Stimulated activated CD4-positive, alpha-beta T cell treated with anti-CD3 and anti-CD28 coated beads, Interleukin-15, amount 100 ng/mL, for 48 hours (primary cell): ENCODE measurements at regions not wholly inside any gene's neighbourhood (a gene's known extent, or its start where the extent isn't known, plus 50 kb on each side); places are given as distances from the start of the nearest gene placed in this dataset.
"Not testable (repeated sequence)": the region's sequence is repeated elsewhere in the genome, so short reads cannot be mapped to it uniquely, and the experiment has no call there.

Experiments used
- DNase-seq, 2 donors: peaks; one replicate each; pipeline ENCODE4 v3.0.0-alpha.2; 2020; ENCODE audit warnings: low read depth in 2 of 2

DNA sequence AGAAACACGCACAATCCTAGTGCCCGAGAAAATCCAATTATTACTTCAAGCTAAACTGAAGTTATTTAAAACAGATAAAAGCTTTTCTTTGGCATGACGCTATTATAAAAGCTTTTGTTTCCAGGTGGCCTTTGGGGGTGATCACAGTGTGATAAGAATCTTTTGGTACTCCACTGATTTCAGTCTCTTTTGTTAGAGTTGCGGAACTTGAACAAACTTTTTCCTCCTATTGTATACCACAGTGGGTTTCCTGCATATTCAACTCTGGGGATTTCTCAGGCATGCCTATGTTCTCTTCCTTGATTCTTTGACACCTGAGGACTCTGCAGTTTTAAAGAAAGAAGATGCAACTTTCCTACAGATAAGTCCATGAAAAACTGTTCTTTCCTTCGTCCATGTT lies 99.7 kb upstream of the PITRM1 start:
- DNase-seq: no peak

DNA sequence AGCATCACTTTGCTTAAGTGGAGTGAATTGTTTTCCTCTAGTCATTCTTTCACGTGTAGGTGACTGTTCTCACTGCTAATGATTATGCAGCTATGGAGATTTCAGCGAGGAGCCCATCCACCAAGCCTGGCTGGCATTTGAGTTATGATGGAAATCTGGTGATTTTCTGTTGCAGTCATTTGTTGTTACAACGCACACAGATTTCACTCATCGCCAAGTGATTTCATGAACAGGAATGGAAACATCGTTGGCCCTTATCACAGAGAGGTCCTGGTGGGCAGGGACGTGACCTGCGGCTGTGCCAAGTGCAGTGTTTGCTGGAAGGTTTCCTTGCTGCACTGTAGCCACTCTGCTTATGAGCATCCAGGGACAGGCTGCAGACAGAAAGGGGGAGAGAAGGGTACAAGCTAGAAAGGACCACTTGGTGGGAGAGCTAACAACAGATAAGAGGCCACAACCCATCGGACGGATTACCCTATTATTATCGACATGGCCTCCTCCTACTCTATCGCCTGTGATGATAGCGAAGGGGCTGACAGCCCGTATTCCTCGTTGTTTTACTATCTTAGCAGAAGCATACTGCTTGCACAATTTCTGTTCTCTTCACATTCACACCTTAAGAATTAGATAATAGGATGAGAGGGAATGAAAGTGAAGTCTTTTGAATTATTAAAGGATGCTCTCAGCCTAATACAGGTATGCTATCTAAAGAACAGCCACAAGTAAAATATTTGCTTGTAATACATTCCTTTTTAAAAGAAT lies 99.0 kb upstream of the PITRM1 start:
- no peak for DNase-seq

DNA sequence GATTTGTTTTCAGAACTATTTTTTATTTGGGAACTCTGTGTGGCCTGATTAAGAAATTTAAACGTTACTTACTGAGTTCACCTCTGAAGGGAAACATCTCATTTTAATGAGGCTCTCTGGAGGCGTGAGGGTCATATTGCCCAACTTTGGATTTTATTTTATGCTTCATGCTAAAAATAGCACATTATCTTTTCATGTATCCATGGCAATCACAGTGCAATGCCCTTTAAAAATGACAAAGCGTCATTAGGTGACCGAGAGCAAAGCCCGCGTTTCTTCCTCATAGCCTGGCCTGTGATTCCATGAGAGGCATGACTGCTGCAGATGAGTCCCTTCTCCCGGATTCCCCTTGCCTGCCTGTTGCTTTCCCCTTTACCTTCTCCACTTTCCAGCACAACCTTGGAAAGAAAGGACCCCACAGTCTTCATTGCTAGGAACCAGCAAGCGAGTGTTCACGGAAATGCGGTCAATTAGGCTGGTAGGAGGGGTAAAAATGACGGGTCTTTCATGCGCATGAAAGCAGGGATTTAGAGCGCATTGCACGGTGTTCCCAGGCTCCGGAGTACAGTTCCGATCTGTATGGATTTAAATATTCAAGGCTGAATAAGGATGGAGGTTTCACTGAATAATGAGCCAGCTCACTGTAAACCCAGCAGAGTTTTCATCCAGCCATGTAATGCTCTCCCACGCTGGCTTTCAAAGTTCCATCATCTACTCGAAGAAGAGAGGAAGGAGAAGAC lies 98.2 kb upstream of the PITRM1 start:
- DNase-seq: no peak

DNA sequence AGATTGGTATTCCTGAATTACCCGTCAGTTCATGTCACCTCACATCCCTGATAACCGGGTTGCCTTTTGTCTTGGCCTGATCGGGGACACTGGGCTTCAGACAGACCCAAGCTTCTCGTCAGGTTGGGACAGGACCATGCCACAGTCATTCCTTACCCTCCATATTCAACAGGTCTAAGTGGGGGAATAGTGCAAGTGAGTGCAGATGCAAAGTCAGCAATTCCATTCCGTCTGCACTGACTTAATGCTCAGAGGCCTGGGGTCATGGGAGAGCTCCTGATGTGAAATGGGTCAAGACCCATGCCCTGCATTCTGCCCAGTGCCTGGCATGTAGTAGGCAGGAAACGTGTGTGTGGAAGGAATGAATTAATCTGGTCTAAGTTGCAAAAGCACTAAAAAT lies 95.4 kb upstream of the PITRM1 start:
- DNase-seq: no peak

DNA sequence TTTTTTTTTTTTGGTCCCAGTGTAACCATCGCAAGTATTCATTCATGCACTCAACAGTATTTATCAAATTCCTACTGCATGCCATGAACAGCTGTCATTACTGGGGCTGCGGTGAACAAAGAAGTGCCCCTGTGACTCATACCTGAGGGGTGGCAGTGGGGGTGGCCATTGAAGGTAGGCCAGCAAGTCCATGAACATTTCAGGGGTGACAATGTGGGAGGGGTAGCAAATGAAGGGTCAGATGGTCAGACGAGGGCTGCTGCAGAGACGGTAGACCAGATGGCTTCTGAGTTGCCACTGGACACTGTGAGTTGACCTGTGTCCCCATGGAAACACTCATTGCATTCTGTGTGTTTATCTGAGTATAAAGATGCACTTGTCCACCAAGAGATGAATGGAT lies 92.5 kb upstream of the PITRM1 start:
- no peak for DNase-seq

DNA sequence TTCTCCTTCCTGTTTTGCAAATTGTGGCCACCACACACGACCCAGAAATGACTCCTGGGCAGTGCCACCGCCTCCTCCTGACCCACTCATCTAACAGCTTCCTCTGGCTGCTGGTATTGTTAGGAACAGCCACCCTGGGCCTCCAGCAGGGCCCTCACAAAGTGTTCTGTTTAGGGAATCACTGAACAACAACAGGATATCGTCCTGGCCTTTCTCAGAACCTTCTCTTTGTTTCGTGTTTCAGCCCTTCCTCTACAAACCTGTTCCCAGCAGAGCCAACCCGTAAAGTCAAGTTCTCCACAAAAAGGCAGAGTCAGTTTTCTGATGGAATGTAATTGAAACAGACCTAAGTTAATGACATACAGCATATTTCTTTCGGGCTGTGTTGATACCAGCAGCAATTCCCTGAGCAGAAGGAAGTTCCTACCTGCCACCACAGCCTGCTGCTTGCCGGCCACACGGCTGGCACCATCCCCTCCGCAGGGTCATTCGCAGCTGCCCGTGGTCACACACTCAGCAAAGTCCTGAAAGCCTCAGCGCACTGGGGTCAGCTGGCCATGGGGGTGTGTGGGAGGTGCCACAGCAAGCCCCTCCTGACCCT lies 91.7 kb upstream of the PITRM1 start:
- DNase-seq: no peak

DNA sequence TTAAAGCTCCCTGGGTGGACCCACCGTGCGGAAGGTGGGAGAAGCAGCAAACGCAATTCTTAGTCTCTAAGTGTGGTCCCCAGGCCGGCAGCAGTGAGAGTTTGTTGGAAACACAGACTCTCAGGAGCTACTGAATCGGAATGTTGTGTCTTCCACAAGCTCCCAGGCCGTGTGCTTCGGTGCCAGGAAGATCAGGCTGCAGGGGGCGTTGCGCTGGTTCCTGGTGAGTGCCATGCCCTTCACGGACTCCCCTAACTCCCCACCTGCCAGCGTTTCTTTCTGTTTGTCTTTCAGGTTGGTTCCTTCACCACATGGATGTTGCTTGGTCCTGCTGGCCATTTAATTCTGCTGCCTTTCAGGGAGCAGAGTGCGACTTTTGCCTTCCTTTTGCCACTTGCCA lies 91.2 kb upstream of the PITRM1 start:
- DNase-seq: no peak

DNA sequence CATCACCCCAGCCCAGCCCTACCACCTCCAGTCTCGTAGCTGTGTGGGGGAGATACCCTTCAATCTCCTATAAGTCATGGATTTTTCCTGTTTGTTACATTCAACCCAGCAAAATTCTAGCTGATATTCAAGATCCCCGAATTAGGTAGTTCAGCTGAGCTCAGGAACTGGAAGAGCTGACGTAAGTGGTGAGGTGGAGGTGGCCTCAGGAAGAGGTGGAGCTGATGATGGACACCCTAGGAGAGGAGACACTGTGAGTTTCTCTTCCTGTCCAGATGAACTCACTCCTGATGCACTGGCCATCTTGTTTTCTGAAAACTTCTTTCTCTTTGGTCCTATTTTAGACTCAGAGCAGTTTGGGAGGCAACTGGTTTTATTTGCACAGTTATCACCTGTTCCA lies 90.5 kb upstream of the PITRM1 start:
- DNase-seq: no peak

DNA sequence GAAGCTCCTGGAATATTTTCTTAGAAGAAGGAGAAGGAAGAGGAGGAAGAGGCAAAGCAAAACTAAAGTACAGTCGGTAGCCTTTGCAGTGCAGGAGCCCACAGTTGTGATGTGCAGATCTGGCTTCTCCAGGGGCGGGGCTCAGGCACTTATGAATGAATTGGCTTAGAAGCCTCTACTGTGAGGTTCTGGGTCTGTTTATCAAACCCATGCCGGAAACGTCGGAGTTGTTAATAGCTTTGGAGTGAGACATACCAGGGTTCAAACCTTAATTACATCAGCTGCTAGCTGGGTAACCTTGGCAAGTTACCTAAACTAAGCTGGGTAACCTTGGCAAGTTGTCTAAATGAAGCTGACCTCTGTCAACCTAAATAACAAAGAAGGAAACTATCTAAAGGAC lies 89.3 kb upstream of the PITRM1 start:
- no peak for DNase-seq

DNA sequence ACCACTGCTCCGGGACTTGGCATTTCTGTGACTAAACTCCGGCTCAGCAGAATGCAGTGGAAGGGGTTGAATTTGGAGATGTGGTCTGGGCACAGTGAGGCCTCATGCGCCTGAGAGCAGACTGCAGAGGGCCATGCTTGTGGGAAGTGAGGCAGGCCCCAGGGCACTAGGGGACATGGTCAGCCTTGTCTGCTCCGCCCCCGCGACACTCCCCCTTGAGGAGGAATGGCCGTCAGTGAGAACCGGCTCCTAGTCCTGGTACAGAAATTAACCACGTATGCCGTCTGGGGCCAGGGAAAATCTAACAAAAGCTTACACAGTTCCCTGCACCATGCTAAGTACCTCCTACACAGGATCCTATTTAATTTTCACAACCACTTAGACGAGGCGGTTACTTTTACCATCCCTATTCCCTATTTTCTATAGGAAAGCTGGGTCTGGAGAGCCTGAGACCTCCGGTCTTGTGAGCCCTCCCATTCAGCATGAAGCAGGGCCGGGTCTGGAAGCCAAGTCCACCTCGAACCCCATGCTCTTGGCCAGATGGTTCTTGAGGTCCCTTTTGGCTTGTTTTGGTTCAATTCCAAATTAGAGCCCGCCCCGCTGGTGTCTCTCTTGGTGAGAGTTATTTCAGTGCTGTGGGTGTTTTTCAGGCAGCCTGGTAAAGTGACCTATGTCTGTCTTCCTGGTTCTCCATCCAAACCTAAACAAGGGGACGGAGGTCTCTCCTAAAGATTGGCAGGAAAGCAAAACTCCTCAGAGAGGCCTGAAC lies 87.7 kb upstream of the PITRM1 start:
- DNase-seq: no peak

DNA sequence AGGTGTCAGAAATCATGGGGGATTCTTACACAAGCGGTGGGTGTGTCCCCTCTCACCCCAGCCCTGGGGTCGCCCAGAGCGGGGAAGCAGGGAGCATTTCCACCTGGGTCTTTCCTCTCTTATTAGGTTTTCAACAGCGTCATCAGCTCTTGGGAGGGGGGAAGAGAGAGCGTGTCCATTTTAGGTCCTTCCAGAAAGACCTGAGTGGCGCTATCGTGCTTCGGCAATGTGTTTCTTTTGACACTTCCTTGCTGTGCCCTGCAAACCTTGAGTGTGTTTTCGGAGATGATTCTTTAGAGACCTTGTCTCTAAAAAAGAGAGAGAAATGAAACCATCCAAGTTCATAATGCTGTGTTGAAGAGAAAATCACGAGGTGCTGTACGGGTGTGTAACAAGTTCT lies 86.9 kb upstream of the PITRM1 start:
- DNase-seq: no peak

DNA sequence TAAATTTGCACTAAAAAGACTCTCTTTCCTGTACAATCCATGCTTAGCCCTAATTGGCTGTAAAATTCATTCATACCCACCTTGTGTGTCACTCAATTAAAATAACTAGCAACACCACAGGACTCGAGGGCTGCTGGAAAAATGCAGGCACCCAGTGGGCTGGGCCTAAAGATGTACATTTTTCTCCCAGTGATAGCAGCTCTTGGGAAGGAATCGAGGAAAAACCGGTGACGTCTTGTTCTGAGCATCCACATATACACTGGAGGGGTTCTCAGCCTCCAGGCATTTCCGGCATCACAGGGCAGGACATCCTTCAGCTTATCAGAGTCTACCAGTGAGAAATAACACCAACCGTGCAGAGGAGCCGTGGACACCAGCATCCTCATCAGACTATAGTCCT lies 85.8 kb upstream of the PITRM1 start:
- DNase-seq: no peak

DNA sequence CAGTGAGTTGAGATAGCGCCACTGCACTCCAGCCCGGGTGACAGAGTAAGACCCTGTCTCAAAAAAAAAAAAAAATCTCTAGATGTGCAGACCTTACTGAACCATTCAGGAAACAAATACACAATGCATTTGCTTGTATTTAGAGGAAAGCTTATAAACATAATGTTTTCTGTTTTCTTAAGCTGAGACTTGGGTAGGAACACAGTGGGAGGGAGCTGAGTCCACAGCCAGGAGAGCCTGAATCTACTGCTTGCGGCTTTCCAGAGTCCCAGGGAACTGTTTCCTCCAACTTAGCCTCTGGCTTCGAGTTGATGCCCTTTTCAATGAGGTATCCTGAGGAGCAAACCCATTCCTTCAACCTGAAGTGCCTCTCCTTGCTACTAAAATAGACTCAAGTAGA lies 83.0 kb upstream of the PITRM1 start:
- DNase-seq: no peak

DNA sequence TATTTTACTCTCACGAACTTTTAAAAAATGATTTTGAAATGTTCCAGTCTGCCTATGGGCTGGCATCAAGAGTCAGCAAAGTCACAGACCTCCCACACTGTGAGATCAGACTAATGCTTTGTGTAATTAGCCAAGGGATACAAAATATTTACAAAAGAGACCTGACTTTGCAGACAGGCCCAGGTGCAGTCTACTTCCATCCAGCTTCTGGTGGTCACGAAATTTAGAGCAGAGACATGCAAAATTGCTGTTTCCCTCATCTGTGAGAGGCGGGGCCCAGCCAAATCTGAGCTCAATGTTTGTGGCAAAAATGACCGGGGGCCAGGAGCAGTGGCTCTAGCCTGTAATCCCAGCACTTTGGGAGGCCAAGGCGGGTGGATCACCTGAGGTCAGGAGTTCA lies 82.5 kb upstream of the PITRM1 start:
- no peak for DNase-seq

DNA sequence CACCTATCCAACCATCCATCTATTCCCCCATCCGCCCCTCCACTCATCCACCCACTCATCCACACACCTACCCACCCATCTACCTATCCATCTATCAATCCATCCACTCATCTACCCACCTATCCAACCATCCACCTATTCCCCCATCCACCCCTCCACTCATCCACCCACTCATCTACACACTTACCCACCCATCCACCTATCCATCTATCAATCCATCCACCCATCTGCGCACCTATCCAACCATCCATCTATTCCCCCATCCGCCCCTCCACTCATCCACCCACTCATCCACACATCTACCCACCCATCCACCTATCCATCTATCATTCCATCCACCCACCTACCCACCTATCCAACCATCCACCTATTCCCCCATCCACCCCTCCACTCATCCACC lies 81.4 kb upstream of the PITRM1 start:
- not testable (repeated sequence) for DNase-seq

DNA sequence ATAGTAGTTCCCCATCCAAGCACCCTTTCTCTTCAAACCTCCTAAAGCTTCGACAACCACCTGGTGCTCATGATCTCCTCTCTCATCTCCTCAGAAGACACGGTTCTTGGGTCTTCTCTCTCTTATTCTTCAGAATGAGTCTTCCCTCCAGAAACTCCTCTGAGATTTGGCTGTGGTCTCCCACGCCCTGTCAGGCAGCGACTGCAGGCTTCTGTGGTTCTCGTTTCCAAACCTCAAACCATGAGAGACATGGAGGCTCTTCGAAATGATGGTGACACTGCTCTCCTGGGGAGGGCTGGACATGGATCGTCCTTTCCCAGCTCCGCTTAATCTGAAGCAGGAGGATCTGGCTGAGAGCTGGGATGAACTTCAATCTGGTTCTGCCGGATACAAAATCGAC lies 78.6 kb upstream of the PITRM1 start:
- no peak for DNase-seq

DNA sequence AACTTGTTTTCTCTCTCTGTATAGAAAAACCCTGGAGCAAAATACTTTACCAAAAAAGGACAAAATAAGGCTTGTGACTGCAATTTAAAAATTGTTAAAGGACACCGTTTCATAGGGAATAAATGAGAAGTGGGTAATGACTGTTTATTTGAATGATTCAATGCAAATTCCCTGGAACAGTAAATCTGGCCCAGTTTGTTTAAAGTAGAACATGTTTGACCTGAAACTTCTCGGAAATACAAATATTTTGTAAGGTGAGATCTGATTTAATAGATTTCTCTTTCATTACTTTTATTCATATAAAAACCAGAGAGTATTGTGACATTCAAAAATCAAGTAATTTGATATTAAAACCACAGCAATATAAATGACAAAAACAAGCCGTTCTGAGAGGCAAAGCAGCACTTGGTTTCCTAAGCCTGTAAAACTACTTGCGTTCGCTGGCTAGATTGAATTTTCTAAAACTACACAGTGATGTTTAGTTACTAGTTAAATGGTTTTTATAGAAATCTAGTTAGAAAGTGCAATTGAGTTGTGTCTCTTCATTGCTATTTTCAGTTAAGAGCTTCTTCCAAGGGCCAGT lies 76.8 kb upstream of the PITRM1 start:
- DNase-seq: no peak

DNA sequence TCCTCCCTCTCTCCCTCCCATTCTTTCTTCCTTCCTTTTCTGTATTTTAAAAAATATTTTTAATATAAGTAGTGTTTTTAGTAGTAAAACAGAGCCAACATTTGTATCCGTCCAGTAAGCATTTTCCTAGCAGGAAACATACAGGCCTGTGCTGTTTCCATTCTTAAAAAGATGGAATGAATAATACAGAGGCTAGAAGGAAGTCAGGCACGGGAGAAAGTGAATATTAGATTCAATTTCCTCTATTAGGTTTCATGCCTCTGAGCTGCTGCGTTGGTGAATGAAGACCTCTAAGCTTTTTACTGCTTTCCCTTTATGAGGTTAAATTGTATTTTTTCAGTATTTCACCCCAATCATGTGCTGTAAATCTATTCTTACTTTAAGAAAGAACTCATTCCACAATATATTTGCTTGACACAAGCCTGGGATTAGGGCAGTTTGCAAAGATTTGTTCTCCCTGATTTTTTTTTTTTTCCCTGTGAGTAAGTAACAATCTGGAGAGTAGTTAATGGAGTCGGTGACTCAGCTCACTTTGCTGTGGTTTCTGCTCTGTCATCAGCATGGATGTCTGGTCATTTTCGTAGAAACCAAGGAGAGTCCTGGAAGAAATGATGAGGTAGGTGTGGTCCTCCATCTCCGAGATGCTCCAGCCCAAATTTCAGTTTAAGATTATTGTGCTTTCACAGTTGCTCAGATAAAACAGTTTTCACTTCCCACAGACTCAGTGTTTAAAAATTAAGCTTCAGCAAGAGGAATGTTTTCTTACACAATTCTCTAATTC lies 76.1 kb upstream of the PITRM1 start:
- no peak for DNase-seq

DNA sequence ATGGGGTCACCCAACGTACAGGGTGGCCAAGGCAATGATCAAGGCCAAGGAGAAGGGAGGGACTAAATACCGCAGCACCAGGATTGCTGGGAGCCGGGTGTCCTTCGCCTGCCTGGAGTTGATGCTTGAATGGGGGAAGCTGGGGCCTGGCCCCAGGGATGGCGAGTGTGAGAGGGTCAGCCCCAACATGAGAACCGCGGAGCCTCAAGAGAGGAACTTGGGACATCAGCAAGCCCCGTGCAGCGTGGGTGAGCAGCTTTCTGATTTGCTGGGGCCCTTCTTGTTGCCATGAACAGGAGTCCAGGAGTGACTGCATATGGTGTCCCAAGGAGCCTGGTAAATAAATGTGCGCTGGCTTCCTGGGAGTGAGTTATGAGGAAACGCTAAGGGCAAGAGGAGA lies 72.8 kb upstream of the PITRM1 start:
- DNase-seq: no peak

DNA sequence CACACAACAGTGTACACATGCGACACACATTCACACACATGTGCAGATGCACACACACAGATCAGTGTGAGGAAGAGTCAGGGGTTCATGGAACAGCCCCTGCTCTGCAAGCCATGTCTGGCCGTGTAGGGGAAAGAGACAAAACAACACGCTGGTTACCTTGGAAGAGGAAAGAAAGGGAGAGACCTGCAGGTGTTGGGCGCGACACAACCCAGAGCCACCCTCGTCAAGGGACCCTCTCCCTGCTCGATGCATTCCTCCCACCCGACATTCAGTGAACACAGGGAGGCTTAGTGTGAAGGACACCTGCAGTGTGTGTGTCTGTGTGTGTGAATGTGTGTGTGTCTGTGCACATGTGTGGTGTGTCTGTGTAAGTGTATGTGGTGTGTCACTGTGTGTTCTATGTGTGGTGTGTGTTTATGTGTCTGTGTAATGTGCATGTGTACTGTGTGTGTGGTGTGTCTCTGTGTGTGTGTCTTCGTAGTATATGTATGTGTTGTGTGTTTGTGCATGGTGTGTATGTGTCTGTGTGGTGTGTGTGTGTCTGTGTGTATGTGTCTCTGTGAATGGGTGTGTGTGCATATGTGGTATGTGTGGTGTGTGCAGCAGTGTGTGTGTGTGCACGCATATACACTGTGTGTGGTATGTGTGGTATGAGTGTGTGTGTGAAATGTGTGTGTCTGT lies 69.5 kb upstream of the PITRM1 start:
- no peak for DNase-seq
